GM21360 (cell line): ENCODE measurements at regions not wholly inside any gene's neighbourhood (a gene's known extent, or its start where the extent isn't known, plus 50 kb on each side); places are given as distances from the start of the nearest gene placed in this dataset.

Experiments
- ATAC-seq: cut with Tn5 transposase; IDR thresholded peaks from one replicate; pipeline ENCODE4 v1.9.1; 2021; ENCODE audit warnings: mild to moderate bottlenecking, moderate library complexity; ENCODE audit not compliant: unreplicated experiment

DNA sequence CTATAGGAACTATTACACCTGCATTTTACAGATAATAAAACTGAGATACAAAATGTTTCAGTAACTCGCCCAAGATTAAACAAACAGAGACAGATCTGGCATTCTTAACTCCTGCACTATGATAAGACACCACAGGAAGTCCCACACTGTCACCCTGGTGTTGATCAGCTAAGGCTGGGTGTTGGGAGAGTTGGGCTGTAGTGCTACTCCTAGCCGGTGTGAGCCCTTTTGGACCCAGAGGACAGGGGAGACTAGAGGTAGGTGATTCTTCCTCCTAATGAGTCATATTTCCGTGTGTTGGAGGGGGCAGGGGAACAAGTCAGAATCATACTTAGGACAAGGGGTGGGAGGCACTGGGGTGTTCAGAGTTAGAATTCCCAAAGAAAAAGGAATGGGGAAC is 353.2 kb upstream of the TENM4 start:
- ATAC-seq: no peak

- no peak for ATAC-seq
Observed at GRCh38 chr11:79786961-79787360, 346.1 kb upstream of the TENM4 start.

- ATAC-seq: no peak
Observed at GRCh38 chr11:79783833-79784232, 343.0 kb upstream of the TENM4 start.

- ATAC-seq: no peak
Observed at GRCh38 chr11:79768343-79768742, 327.5 kb upstream of the TENM4 start.

- no peak for ATAC-seq
Observed at GRCh38 chr11:79762279-79762921, 321.6 kb upstream of the TENM4 start.

- no peak for ATAC-seq
Observed at GRCh38 chr11:79758325-79758724, 317.5 kb upstream of the TENM4 start.

DNA sequence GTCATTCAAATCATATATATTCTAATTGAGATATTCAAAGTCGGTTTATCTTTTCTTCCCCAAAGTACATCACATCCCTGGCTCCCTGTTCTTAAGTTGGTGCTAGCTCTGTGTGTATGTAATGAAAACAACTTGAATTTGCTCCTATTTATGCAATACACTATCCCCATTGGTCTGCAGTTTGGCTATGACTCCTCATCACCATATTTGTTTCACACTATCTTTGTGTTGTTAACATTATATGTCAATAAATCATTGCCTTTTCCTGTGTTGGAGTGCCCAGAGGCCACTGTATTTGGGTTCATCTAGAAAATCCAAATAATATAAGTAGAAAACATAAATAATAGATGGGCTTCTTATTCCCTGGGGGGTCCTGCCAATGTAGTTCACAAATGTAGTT is 306.6 kb upstream of the TENM4 start:
- ATAC-seq: no peak

GRCh38 chr11:79744941-79745340 is 304.1 kb upstream of the TENM4 start:
- no peak for ATAC-seq

- no peak for ATAC-seq
Observed at GRCh38 chr11:79742176-79742575, 301.3 kb upstream of the TENM4 start.

GRCh38 chr11:79739591-79739990 is 298.8 kb upstream of the TENM4 start:
- no peak for ATAC-seq

GRCh38 chr11:79727221-79727620 is 286.4 kb upstream of the TENM4 start:
- ATAC-seq: no peak

DNA sequence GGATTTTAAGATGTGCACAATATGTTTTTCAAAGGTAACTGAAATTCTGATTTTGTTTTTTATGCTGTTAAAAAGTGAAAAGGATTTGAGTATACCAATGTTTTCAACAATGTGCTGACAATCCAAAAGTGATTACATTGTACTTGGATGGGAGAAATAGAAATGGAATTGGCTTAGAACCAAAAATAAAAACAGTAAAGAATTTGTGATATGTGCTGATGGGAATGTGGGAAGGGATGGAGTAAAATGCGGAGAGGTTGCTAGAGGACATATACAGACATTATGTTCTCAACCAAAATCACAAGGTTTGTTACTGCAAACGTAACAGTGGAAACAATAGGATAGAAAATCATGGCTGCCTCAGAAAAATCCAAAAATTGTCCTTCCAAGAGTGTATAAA is 279.3 kb upstream of the TENM4 start:
- no peak for ATAC-seq

DNA sequence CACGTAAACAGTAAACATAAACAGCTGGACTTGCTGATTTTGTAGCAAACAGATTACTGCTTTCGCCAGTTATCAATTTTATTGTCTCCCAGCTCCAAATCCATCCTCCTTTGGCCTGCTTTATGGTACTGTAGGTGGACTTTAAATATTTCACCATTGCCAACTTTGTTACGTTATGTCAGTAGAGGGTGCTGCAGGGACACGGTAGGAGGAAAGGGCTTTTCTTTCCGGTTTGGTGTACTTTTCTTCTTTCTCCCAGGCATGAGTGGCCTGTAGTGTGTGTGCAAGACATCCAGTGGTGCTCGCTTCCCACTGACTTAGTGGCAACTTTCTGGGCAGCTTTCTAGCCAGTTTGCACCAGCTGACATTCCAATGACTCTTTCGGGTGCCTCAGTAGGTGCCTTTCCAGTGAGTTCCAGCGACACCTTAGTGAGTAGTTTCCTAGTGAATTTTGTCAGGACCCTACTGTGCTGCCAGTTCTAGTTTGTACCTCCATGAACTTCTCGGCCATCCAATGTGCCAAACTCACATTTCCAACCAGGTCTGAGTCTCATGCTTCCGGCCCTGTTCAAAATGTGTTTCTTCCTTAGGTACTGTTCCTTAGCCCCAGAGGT is 267.6 kb upstream of the TENM4 start:
- peak; percentile 79 for ATAC-seq

GRCh38 chr11:79705648-79706047 is 264.8 kb upstream of the TENM4 start:
- ATAC-seq: no peak

GRCh38 chr11:79702303-79702702 is 261.5 kb upstream of the TENM4 start:
- ATAC-seq: no peak

DNA sequence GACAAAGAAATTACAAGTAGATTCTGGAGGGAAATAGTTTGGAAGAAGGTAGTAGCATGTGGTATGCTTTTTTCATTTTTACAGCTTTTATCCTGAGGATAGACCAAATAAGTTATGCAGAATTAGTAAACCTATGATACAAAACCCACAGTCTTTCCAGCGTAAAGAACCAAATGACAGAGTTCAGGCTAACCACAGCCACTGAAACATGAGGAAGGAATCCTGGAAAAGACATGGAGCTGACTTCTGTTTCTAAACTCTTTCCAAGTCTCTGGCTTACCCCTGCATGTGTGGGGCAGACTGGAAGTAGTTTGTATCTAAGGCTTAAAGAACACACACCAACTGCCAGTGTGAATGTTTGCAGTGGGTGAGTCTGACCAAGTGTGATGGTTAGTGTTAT is 258.4 kb upstream of the TENM4 start:
- ATAC-seq: no peak

GRCh38 chr11:79697905-79698304 is 257.1 kb upstream of the TENM4 start:
- ATAC-seq: peak; percentile 90

GRCh38 chr11:79694368-79694767 is 253.5 kb upstream of the TENM4 start:
- ATAC-seq: no peak

DNA sequence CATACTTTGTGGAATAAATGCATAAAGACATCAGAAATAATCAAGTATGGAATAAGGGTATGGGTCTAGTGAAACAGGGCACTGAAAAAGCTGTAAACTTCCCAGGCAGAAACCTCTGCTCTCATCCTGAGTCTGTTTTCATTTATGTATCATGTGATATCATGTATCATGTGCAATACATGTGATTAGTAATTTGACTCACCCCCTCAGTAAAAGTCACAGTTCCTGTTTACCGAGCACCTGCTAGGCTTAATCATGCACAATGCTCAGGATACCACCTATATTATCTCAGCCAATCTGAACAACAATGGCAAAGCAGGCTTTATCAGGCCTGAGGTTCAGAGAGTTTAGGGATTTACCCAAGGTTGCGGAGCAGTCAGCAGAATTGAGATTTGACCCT is 250.6 kb upstream of the TENM4 start:
- ATAC-seq: no peak

- no peak for ATAC-seq
Observed at GRCh38 chr11:79686703-79687419, 246.0 kb upstream of the TENM4 start.

DNA sequence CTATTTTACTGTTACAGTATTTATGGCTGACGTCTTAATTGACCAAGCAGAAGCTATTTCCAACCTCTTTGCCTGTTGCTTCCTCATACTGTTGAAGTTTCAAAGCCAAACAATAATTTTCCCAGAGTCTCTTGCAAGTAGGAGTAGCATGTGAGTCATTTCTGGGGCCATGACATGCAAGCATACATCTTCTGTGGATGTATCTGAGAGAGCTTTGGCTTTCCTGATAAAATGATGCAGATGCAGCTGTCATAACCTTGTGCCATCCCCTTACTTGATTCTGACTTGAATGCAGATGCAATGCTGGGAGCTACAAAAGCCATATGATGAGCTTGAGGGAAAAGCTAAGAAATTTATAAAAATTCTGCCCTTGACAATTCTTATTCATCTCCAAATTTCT is 243.1 kb upstream of the TENM4 start:
- ATAC-seq: no peak

GRCh38 chr11:79678780-79679452 is 238.1 kb upstream of the TENM4 start:
- ATAC-seq: no peak
